HEK293 (cell line): ENCODE measurements at regions not wholly inside any gene's neighbourhood (a gene's known extent, or its start where the extent isn't known, plus 50 kb on each side); places are given as distances from the start of the nearest gene placed in this dataset.

Experiments used
- CTCF ChIP-seq: fragments of 450-650 bp; formaldehyde crosslinking; IDR thresholded peaks from 2 replicates; pipeline ENCODE4 v1.5.1; 2016; ENCODE audit warnings: missing biosample characterization, missing genetic modification characterization
- INSM2 ChIP-seq: fragments of 450-650 bp; formaldehyde crosslinking; IDR thresholded peaks from 2 replicates; pipeline ENCODE4 v1.5.1; 2016; ENCODE audit warnings: missing biosample characterization, missing genetic modification characterization
- KLF1 ChIP-seq: fragments of 450-650 bp; formaldehyde crosslinking; IDR thresholded peaks from 2 replicates; pipeline ENCODE4 v1.5.1; 2016; ENCODE audit warnings: missing biosample characterization, missing genetic modification characterization
- KLF10 ChIP-seq: fragments of 450-650 bp; IDR thresholded peaks from 2 replicates; pipeline ENCODE4 v1.5.1; 2018; ENCODE audit warnings: missing biosample characterization, mild to moderate bottlenecking, missing genetic modification characterization
- REST ChIP-seq: fragments of 450-650 bp; formaldehyde crosslinking; IDR thresholded peaks from 2 replicates; pipeline ENCODE4 v1.5.1; 2016; ENCODE audit warnings: missing biosample characterization, missing genetic modification characterization
- SCRT1 ChIP-seq: fragments of 450-650 bp; formaldehyde crosslinking; IDR thresholded peaks from 2 replicates; pipeline ENCODE4 v1.5.1; 2016; ENCODE audit warnings: missing biosample characterization, missing genetic modification characterization, borderline replicate concordance
- TRIM28 ChIP-seq: IDR thresholded peaks from 2 replicates; pipeline ENCODE4 v1.6.1; 2011; ENCODE audit warnings: low read length, control low read depth, borderline replicate concordance
- ZNF18 ChIP-seq: fragments of 450-650 bp; formaldehyde crosslinking; IDR thresholded peaks from 2 replicates; pipeline ENCODE4 v1.5.1; 2016; ENCODE audit warnings: missing biosample characterization, missing genetic modification characterization
- ZNF670 ChIP-seq: fragments of 450-650 bp; formaldehyde crosslinking; IDR thresholded peaks from 2 replicates; pipeline ENCODE4 v1.5.1; 2016; ENCODE audit warnings: missing biosample characterization, missing genetic modification characterization, low read depth

GRCh38 chr3:3538451-3538850 is 260.8 kb upstream of the LRRN1 start:
- no peak for TF ChIP-seq CTCF (tag by site-specific recombination)
- no peak for TF ChIP-seq ZNF670 (tag by site-specific recombination)
- no peak for TF ChIP-seq ZNF18 (tag by site-specific recombination)
- no peak for TF ChIP-seq REST
- TF ChIP-seq SCRT1 (tag by site-specific recombination), result no peak
- TF ChIP-seq KLF10 (tag by site-specific recombination), result no peak
- TF ChIP-seq KLF1 (tag by site-specific recombination), result no peak
- no peak for TF ChIP-seq TRIM28
- no peak for TF ChIP-seq INSM2
